ENCODE measurements at regions not wholly inside any gene's neighbourhood (a gene's known extent, or its start where the extent isn't known, plus 50 kb on each side); places are given as distances from the start of the nearest gene placed in this dataset.
"Not testable (repeated sequence)": the region's sequence is repeated elsewhere in the genome, so short reads cannot be mapped to it uniquely, and the experiment has no call there.

GRCh38 chr1:184820956-184821355 lies 66.3 kb upstream of the EDEM3 start:
- Histone ChIP-seq H3K9me3 (no peaks in the 10 kb centered on the region), H3K27ac (no peak overlapping the region), H3K36me3 (peaks cover 45% of the 10 kb centered on the region), H3K27me3 (replicated peaks; ENCODE audit: insufficient read depth) (no peaks in the 10 kb centered on the region), H3K4me3 (no peak overlapping the region), H3K4me1 (ENCODE audit: control insufficient read depth in 1 of 2, low read depth in 2 of 2) (peaks cover 25 to 47% of the 10 kb centered on the region in 2 donors)
- DNase-seq (ENCODE audit: low spot score) (no peak), ATAC-seq (ENCODE audit: insufficient number of reproducible peaks, low FRiP score, low read depth) (no peak)
- TF ChIP-seq CTCF (IDR thresholded peaks at IDR 0.05) = no peak

- peaks cover 18 to 40% of the 10 kb centered on the region in 2 donors for H3K4me1 ChIP-seq (ENCODE audit: control insufficient read depth in 1 of 2, low read depth in 2 of 2)
- no peak overlapping the region for H3K27ac ChIP-seq
- H3K36me3 ChIP-seq = peaks cover 51% of the 10 kb centered on the region
- DNase-seq (ENCODE audit: low spot score) = no peak
- H3K9me3 ChIP-seq = no peaks in the 10 kb centered on the region
- no peaks in the 10 kb centered on the region for H3K27me3 ChIP-seq (replicated peaks; ENCODE audit: insufficient read depth)
- TF ChIP-seq CTCF (IDR thresholded peaks at IDR 0.05) = no peak
- no peak for ATAC-seq (ENCODE audit: insufficient number of reproducible peaks, low FRiP score, low read depth)
- no peak overlapping the region for H3K4me3 ChIP-seq
Observed at GRCh38 chr1:184820218-184820750, 65.6 kb upstream of the EDEM3 start.

GRCh38 chr1:184818646-184819045 lies 64.0 kb upstream of the EDEM3 start:
- TF ChIP-seq CTCF (IDR thresholded peaks at IDR 0.05) = no peak
- H3K4me3 ChIP-seq = no peak overlapping the region
- H3K36me3 ChIP-seq = peaks cover 52% of the 10 kb centered on the region
- peaks cover 5 to 24% of the 10 kb centered on the region in 2 donors for H3K4me1 ChIP-seq (ENCODE audit: control insufficient read depth in 1 of 2, low read depth in 2 of 2)
- ATAC-seq (ENCODE audit: insufficient number of reproducible peaks, low FRiP score, low read depth) (no peak), DNase-seq (ENCODE audit: low spot score) (no peak)
- no peaks in the 10 kb centered on the region for H3K27me3 ChIP-seq (replicated peaks; ENCODE audit: insufficient read depth)
- no peaks in the 10 kb centered on the region for H3K9me3 ChIP-seq
- peak overlapping the region in 1 of 2 donors; percentile 9 for H3K27ac ChIP-seq

- H3K4me3 ChIP-seq; ATAC-seq (ENCODE audit: insufficient number of reproducible peaks, low FRiP score, low read depth); H3K27ac ChIP-seq; H3K27me3 ChIP-seq (replicated peaks; ENCODE audit: insufficient read depth); H3K9me3 ChIP-seq; DNase-seq (ENCODE audit: low spot score): not testable (repeated sequence)
- Histone ChIP-seq H3K36me3 (peaks cover 37% of the 10 kb centered on the region), H3K4me1 (ENCODE audit: control insufficient read depth in 1 of 2, low read depth in 2 of 2) (peaks cover 5 to 16% of the 10 kb centered on the region in 2 donors)
Observed at GRCh38 chr1:184817003-184817402, 62.3 kb upstream of the EDEM3 start.

GRCh38 chr1:184813528-184814089 lies 59.0 kb upstream of the EDEM3 start:
- H3K4me1 ChIP-seq (ENCODE audit: control insufficient read depth in 1 of 2, low read depth in 2 of 2) = peaks cover 13 to 30% of the 10 kb centered on the region in 2 donors
- ATAC-seq (ENCODE audit: insufficient number of reproducible peaks, low FRiP score, low read depth) (no peak), DNase-seq (ENCODE audit: low spot score) (no peak)
- no peak overlapping the region for H3K4me3 ChIP-seq
- H3K27me3 ChIP-seq (replicated peaks; ENCODE audit: insufficient read depth) = no peaks in the 10 kb centered on the region
- peaks cover 18% of the 10 kb centered on the region for H3K36me3 ChIP-seq
- peak overlapping the region; percentile 9 to 21 for H3K27ac ChIP-seq
- no peaks in the 10 kb centered on the region for H3K9me3 ChIP-seq
- no peak for TF ChIP-seq CTCF (IDR thresholded peaks at IDR 0.05)

Measured in thoracic aorta (tissue), 2 donors.